GM12878 (cell line): ENCODE measurements at regions not wholly inside any gene's neighbourhood (a gene's known extent, or its start where the extent isn't known, plus 50 kb on each side); places are given as distances from the start of the nearest gene placed in this dataset.

Source experiments
- BCL3 ChIP-seq: IDR thresholded peaks from 2 replicates; pipeline ENCODE4 v1.6.1; 2011; ENCODE audit warnings: borderline replicate concordance, low read depth, mild to moderate bottlenecking, moderate library complexity, low read length; ENCODE audit not compliant: insufficient read depth, poor library complexity, severe bottlenecking
- CHD1 ChIP-seq: IDR thresholded peaks from 2 replicates; pipeline ENCODE4 v1.6.1; 2012; ENCODE audit warnings: low read depth, low read length, improper control_type of control experiment
- HCFC1 ChIP-seq: fragments of 150-350 bp; IDR thresholded peaks from 2 replicates; pipeline ENCODE4 v1.6.1; 2014; ENCODE audit warnings: low read length
- IRF3 ChIP-seq: fragments of 450-650 bp; IDR thresholded peaks from 2 replicates; pipeline ENCODE4 v1.6.1; 2014; ENCODE audit warnings: mild to moderate bottlenecking
- NR2C2 ChIP-seq: IDR thresholded peaks from 2 replicates; pipeline ENCODE4 v1.6.1; 2011; ENCODE audit warnings: borderline replicate concordance, low read depth; ENCODE audit not compliant: control insufficient read depth, insufficient read length
- NR2F1 ChIP-seq: fragments of 450-650 bp; conservative IDR thresholded peaks from 2 replicates; pipeline ENCODE4 v1.6.1; 2017; ENCODE audit warnings: mild to moderate bottlenecking
- STAT3 ChIP-seq: IDR thresholded peaks from 2 replicates; pipeline ENCODE4 v1.6.1; 2011; ENCODE audit warnings: low read depth, low read length, improper control_type of control experiment
- SUPT20H ChIP-seq: IDR thresholded peaks from 2 replicates; pipeline ENCODE4 v1.6.1; 2011; ENCODE audit warnings: low read depth, mild to moderate bottlenecking, low read length, moderate library complexity, borderline replicate concordance; ENCODE audit not compliant: control insufficient read depth
- TF ChIP-seq, protein P1 (sequence below): IDR thresholded peaks from 2 replicates; pipeline ENCODE4 v1.6.1; 2012; ENCODE audit warnings: low read depth, low read length, improper control_type of control experiment

DNA sequence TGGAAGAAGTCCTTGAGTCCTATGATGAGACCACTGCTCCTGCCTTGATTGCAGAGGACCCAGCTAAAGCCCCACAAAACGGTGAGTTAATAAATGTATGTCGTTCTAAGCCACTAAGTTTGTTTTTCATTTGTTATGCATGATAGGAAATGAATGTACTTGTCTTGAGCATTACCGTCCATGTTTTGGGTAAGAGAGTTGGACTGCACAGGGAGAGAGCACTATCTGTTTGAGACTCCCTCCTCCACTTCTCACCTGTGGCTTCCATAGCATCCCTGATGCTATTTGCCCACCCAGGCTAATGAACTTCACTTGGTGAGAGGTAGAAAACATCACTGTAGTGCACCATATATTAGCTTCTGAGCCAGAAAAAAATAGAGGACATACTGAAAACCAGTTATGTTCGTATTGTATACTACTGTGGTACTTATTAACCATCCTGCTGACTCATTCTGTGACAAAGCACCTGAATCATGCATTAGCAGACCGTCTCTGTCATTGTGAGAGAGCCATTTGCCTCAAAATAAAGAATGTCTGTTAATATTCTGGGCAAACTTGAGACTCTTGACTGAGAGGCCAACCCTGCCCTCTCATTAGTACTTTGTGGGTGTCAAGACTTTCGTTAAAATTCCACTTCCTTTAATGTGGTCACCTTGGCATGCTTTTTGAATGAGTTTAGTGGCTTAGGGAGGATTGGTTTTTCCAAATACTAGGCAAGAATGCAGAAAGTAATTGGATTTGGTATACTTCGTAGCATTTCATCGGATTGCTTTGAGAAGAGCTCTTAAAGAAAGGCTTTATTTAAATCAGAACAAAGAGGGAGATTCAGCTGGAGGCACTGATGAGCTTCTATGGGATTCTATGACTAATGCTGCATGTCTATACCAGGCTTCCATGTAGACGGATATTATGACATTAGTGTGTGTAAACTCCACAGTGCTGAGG is 99.3 kb upstream of the GRPR start (continued):
- TF ChIP-seq BCL3 (no peak), HCFC1 (no peak), STAT3 (no peak), IRF3 (no peak), NR2F1 (peak; percentile 89), NR2C2 (no peak), SUPT20H (no peak), CHD1 (no peak)
- TF ChIP-seq, protein P1, sequence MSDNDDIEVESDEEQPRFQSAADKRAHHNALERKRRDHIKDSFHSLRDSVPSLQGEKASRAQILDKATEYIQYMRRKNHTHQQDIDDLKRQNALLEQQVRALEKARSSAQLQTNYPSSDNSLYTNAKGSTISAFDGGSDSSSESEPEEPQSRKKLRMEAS, result no peak
